Glomerular visceral epithelial cell (primary cell): ENCODE measurements at regions not wholly inside any gene's neighbourhood (a gene's known extent, or its start where the extent isn't known, plus 50 kb on each side); places are given as distances from the start of the nearest gene placed in this dataset.
"Not testable (repeated sequence)": the region's sequence is repeated elsewhere in the genome, so short reads cannot be mapped to it uniquely, and the experiment has no call there.

Experiments used
- DNase-seq: peaks from one replicate; pipeline ENCODE4 v3.0.0-alpha.2; 2016; ENCODE audit errors: extremely low spot score

DNA sequence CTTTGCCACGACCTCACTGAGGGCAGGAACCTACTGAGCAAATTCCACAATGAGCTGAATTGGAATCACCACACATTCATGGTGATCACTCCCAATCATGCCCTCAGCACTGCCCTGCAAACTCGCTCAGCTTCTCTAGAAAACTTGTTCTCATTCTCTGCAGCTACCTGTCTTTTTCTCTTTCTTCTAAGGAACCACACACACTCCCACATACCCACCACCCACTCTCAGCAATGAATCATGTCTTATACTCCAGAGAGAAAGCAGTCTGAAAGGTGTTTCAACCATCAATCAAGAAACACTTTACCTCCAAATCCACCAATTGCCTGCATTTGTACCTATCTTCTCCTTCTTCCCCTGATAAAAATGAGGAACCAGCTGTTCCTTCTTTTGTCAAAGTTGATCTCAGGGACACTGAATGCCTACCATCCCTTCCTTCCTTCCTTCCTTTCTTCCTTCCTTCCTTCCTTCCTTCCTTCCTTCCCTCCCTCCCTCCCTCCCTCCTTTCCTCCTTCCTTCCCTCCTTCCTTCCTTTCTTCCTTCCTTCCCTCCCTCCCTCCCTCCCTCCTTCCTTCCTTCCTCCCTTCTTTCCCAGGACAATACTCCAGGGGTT lies 84.6 kb upstream of the SGK1 start:
- no peak for DNase-seq

DNA sequence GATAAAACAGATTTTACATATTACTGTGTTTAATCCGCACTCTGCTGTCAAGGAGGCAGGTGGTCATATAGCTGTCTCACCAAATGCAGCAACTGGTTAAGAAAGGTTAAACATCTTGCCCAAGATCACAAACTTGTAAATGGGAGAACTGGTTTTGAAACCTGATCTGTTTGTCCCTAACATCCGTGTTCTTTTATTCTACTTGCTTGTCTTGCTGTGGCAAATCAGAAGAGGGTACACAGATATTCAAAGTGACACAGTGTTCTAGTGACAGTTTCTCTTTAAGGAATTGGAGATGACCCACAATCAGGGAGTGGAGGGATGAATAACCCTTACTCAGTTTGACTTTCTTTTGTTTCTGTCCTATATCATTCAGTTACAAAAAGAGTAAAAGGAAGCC lies 83.0 kb upstream of the SGK1 start:
- DNase-seq = no peak

DNA sequence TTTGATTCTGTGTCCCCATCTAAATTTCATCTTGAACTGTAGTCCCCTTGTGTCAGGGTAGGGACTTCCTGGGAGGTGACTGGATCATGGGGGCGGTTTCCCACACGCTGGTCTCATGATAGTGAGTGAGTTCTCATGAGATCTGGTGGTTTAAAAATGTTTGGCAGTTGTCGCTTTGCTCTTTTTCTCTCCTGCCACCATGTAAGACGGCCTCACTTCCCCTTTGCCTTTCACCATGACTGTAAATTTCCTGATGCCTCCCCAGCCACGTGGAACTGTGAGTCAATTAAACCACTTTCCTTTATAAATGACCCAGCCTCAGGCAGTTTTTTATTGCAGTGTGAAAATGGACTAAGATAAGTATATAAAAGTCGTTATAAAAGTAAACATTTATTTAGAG lies 80.5 kb upstream of the SGK1 start:
- no peak for DNase-seq

DNA sequence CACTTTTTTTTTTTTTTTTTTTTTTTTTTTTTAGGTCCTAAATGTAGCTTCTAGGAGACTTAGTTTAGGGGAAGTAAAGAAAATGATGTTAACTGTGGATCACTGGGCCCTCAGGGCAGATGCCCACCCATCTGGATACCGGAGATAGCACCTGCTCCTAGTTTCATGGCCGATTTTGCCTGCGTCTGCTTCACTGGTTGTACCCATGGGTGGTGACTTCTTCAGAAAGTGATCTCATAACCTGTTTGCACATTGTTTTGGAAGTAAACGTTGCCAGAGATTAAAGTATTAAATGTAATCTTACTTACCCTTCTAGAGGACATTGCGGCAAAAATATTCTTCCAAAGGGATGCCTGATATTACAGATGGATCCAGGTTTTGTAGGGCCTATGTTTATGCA lies 79.8 kb upstream of the SGK1 start:
- DNase-seq = no peak

DNA sequence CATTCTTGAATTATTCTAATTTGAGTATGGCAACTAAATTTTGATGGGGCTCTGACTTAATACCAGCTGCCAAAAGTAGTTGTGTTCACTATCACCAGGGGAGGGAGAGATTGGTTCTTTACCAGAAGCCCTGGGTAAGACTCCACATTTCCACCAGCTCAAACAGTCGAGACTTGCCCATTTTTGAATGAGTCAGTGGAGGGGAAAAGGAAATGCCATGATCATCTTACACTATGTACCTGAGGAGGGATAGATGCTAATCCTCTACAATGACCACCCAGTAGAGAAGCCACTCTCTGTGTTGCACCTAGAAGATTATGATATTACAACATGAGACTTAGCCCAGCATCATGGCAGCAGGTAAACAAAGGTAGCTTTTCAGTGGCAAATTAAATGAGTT lies 77.0 kb upstream of the SGK1 start:
- no peak for DNase-seq

DNA sequence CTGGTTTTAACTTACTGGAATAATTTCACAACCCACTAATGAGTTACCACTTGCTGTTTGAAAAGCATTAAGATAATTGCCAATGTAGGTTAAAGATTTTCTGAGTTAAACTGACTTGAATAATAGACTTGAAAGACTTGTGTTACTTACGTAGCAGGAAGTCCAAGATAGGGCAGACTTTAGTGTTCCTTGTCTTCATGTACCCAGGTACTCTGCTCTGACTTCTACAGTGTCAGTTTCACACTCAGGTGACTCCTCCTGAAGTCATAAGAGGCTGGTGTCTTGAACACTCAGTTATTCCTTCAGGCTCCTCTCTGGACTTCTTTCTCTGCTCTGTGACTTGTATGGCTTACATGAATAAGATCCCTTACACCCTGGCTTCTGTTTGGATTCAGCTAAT lies 76.3 kb upstream of the SGK1 start:
- no peak for DNase-seq

DNA sequence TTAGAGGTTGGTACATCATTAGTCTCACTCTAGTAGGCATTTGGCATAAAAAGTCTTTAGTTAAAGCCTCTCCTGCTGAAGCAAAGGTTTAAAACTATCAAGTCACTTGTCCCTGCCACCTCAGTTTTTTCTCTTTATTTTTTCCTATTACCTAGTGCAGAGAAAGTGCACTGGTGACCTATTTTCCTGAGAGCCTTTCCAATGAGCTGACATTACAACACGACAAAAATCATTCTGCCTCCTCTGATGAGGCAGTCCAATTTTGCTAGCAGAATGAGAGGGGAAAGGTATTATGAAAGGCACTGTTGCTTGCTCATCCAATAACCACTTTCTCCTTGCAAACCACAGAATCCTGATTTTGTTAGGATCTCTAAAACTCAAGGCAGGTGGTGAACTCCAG lies 73.3 kb upstream of the SGK1 start:
- DNase-seq = no peak

DNA sequence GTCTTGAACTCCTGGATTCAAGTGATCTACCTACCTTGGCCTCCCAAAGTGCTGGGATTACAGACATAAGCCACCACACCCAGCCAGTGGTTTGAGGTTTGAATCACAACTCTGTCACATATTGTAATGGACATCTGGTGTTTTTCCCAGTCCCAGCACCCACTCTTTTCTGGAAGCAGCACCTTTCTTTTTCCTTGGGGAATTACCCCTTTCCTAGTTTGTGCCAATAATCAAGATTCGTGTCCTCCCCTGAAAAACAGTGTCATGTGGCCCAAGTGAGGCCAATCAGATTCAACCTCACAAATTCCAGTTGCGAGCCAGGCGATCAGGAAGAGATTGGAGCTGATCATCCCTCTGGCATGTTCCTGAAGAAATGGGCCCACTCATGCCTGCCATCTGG lies 71.7 kb upstream of the SGK1 start:
- no peak for DNase-seq

DNA sequence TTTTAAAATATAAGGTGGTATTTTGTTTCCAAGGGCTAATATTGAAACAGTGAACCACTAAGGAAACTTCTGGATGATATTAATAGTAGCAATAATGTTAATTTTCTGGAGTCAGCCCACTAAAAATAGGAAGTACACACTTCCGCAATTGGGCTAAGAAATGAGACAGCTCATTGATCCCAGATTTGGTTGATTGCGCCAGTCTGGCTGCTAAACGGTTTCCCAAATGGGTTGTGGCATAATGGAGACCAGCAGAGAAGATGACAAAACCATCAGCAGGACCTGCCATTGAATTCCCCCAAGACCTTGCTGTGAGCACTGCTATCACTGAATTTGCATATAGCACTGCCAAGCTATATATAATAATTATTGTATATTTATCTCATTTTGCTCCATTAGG lies 71.2 kb upstream of the SGK1 start:
- DNase-seq = no peak

DNA sequence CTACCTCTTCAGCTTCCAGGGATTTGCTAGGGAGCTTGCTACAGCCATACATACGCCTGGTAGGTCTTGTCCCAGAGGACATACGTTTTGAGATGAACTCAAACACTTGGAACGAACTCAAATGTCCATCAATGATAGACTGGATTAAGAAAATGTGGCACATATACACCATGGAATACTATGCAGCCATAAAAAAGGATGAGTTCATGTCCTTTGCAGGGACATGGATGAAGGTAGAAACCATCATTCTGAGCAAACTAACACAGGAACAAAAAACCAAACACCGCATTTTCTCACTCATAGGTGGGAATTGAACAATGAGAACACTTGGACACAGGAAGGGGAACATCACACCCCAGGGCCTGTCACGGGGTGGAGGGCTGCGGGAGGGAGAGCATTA lies 68.6 kb upstream of the SGK1 start:
- not testable (repeated sequence) for DNase-seq

DNA sequence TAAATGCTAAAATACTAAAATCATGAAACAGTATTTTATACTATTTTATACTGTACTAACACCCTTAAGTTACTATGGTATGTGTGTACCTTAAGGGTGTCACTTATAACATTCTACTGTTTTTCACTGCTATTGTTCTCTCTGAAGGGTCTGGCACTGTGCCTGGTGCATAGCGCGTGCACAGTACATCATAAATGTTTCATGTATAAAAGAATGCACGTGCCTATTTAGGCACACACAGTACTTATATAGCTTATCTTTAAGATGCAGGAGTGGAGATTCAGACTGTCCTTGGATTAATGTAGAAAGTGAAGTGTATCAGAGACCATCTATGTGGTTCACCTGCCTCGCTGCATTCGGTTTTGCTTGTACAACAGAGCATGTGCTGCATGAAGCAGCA lies 64.0 kb upstream of the SGK1 start:
- DNase-seq = no peak

DNA sequence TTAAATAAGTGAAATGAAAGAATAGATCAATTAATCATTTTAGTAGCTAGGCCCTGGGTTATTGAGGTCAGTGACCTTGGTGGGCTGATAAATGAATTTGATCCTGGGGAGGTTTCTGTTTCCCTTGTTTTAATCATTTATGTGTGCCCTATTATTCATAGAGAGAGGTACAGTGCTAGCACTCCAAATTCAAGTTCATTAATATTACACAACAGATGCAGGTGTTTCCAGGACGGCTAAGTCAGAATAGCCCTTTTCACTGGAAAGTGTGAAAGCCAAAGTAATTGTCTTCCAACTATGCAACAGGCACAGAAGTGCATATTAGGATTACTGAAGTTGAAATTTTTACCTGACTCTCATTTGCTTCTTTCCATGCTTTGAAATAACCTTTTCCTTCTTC lies 61.7 kb upstream of the SGK1 start:
- no peak for DNase-seq

DNA sequence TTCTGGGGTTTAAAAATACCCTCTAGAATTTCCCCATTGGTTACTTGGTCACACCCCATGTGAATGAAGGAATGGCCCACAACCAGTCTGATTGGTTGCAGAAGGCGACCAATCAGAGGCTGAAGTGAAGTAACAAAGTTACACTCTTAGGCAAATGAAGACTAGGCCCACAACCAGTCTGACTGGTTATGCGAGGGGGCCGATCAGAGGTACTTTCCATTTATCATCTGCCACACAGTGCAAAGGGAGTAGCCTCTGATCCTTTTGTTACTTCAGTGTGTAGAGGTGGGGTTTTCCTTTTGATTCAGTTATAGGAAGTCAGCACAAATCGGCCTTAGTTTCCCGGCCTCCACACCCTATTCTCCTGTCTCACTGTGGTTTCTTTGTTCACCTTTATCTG lies 61.2 kb upstream of the SGK1 start:
- DNase-seq = no peak

DNA sequence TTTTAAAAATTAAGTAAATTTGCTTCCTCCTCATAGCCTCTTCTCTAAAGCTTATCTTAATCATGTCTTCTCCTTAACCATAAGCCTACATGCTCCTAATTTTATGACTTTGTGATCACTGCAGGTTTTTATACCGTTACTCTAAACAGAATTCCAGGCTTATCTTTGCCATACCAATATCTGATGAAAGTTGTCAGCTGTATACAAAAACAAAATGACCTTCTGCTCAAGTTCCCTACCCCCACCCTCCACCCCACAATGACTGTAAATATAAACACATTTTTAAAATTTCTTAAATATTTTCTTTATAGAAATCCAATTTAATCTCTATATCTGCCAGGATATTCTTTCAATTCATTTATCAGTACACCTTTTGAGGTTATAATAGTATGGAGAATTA lies 60.5 kb upstream of the SGK1 start:
- no peak for DNase-seq

DNA sequence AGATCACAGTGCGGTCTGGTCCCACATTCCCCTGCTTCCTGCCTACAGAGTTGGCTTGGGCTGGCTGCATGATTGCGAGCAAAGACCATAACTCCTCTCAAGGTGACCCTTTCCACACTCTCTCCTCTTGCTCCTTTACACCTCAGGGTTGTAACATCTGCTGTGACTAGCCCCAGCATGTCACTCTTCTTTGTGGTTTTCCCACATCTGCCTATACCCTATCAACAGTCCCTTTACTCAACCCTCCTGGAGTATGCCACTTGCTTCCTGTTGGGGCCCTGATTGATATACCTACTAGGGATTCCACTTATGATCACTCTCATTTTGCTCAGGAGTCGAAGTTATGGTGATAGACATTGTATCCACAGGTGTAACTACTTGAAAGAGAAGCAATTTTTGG lies 58.9 kb upstream of the SGK1 start:
- no peak for DNase-seq

DNA sequence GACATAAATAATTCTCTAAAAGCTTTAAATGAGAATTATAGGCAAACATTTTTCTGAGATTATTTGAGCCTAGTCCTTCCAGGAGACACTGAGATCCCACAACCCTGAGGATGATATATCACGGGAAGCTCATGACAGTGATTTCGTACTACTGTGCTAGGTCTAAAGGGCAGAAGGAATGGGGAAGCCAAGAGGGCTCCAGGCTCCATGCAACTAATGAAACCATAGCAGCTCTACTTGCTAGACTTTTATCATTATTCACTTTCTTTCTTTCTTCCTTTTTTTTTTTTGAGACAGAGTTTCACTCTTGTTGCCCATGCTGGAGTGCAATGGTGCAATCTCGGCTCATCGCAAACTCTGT lies 57.3 kb upstream of the SGK1 start:
- no peak for DNase-seq

DNA sequence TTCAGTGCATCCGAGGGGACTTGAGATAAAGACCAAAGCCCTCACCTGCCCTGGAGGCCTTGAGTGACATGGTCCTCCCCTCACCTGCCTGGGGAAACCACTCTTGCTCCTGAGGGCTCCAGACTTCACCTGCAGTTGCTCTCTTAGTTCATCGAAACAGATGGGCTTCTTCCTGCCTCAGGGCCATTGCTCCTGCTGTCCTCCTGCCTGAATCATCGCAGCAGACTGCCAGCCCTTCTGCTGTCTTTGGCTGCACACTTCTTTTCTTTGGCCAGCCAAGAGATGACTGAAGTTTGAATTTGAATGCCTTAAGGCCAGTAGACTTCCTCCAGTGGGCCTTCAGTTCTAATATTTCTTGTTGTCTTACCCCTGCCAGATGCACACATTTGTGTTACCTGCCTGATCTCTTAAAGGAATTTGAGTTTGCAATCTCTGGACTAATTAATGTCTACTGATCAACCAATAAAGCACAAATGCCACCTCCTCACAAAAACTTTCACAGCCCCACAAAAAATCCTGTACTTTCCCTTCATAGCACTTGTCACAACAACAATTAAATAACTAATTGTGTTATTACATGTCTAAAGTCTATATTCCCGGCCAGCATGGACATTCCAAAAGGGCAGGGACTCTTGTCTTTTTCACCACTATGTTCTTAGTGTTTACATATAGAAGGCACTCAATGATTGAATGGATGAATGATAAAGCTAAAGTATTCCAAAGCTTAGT lies 56.7 kb upstream of the SGK1 start:
- no peak for DNase-seq

DNA sequence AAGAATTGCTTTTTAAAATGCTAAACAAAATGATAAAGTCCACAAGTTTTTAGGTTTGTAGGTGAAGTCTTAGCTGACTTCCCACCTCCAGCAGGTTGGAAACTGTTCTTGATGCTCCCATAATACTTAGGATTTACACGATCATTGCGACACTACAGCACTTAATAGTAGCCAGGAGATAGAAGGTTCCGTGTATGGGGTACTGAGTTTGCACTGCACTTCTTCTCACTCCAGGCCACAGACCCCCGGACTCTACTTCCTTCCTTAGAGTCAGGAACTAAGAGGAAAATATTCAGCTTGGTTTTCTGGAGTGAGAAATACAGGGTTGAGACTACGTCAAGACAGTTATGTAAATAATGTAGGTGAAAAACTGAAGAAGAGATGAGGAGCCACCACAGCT lies 56.1 kb upstream of the SGK1 start:
- no peak for DNase-seq

DNA sequence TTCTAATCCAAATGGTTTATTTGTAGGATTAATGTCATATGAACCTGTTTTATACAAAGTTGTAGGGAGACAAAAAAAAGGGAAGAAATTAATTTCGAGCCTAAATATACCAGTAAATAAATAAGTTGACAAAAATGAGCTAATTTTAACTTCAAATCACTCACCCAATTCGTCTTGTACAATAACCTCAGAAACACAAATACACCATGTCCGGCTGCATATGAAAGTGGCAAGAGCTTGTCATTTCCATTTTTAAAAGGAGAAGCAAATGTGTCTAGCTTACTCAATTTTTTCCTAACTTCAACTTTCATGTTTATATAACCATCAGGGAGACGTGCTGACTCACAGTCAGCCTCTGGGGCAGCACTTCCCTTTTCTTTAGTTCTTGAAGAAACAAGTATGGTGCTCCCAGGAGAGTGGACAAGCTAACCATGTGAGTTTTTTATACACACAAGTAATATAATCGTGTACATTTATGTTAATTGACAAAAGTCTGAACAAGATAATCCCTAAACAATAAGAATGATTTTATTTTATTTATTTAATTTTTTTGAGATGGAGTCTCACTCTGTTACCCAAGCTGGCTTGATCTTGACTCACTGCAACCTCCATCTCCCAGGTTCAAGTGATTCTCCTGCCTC lies 55.5 kb upstream of the SGK1 start:
- DNase-seq = peak; percentile 45

DNA sequence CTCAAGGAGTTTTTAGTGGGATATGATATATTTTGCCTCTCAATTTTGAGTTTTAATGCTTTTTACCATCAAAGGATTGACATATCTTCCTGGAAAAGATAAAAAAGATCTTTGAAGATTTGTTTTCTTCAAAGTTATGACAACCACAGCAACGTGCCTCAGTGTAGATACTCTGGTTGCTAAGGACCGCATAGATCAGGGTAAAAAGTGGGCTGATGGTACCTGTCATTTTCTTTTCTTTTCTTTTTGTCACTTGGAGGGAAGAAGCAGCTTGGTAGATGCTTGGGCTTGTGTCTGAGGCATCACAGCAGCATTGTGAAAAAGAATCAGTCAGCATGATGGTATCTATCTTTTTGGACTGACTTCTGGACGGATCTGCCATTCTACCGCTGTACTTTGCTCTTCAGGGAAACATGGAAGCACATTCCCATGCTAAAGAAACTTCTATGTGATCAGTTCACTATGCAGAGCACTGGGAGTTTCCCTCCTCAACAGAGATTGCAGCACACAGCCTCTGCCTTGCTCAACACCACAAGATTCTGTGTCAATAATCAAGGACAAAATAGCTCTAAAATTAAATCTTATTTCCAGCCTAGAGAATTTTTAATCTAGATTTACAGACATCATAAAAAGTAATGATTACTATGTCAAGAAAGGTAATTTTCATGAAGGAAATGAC lies 54.8 kb upstream of the SGK1 start:
- DNase-seq = no peak

DNA sequence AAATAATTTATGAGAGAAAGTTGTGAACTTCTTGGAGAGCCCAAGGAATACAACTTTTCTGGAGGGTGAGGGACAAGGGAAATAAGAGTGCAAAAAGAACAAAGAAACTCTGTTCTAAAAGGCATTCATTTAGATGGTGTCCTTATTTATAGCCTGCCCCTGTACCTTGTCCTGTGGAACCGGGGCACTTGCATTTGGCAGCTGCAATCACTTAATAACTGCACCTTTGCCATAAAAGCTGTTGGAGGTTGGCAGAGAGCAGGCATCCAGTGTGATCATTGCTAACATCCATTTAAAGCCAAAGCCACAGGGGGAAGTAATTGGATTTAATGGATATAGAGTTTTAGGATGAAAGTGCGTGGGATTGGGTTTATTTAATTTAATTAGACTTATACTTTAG lies 50.8 kb upstream of the SGK1 start:
- no peak for DNase-seq
